Fibroblast of skin of right biceps (primary cell): ENCODE measurements at regions not wholly inside any gene's neighbourhood (a gene's known extent, or its start where the extent isn't known, plus 50 kb on each side); places are given as distances from the start of the nearest gene placed in this dataset.
"Not testable (repeated sequence)": the region's sequence is repeated elsewhere in the genome, so short reads cannot be mapped to it uniquely, and the experiment has no call there.

Experiments used
- DNase-seq: peaks from one replicate; pipeline ENCODE4 v3.0.0-alpha.2; 2013

DNA sequence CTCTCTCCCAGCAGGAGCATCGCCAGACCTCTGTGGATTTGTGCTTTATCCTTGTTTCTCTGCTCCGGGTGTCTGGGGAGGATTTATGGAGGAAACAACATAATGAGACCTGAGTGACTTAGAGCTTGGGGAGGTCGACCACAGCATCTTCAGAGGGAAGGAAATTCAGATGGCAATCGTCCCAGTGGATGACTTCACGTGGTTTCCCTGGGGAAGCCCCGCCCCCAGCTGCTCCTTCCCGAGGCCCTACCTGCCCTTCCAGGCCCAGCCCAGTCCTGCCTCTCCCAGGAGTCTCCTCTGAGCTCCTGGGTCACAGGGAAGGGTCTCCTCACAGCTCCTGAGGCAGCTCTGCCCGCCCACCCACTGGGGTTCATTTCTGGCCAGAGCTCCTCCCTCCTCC, 430.3 kb upstream of the SULF2 start:
- DNase-seq, result peak; percentile 65

DNA sequence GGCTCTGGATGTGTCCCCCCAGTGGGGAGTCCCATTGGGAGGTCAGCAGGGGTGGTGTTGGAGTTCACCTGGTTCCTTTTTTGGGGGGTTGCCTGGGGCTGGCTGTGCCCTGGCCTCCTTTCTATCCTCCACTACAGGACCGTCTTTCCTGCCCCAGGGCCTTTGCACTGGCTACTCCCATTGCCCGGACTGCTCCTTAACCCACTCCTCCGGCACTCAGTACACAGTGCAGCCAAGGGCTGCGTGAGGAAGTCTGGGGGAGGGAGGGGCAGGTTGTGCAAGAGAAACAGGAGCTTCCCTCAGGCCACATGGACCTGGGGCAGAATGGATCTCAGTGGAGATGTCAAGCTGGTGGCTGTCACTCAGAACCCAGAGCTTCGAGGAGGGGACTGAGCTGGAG, 429.3 kb upstream of the SULF2 start:
- no peak for DNase-seq

DNA sequence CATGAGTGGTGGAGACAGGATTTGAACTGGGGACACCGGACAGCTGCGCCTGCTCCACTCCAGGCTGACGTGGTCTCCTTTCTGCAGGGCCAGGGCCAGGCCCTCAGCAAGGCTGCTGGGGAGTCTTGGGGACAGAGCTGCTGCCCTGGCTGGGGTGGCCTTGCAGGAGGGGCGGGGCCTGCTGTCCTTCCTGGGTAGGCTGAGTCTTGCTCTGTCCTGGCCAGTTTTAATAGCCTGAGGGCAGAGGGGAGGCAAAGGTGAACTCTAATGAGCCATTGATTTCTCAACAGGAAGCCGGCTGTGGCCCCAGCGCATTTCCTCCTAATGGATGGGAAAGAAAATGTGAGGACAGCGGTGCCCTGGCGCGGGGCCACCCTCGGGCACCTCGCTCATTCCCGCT, 428.4 kb upstream of the SULF2 start:
- not testable (repeated sequence) for DNase-seq

DNA sequence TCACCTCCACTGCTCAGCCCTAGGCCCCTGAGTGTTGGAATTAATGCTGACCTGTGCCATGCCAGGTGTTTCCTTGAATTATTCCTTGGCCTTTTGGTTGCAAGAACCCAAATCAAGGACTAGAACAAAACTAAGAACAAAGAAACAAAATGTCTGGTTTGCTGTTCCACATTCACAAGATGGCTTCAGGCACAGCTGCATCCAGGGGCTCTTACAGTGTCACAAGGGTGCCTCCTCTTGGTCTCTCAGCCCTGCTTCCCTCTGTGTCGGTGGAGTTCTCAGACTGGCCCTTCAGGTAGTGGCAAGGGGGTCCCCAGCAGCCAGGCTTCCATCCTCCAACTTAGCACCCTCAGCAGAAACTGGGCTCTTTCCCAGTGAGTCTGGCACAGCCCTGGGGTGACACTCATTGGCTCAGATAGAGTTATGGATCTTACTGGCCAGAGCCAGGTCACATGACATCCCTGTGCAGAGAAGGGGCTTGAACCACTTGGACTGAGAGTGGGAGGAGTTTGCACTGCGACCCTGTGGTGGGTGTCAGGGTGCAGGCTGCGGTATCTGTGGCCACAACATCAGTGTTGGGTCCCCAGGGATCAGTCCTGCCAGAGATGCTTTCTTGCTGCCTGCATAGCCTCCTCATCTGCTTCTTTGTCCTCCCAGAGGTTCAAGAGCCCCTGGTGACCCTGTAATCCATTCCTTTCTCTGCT, 427.7 kb upstream of the SULF2 start:
- no peak for DNase-seq

DNA sequence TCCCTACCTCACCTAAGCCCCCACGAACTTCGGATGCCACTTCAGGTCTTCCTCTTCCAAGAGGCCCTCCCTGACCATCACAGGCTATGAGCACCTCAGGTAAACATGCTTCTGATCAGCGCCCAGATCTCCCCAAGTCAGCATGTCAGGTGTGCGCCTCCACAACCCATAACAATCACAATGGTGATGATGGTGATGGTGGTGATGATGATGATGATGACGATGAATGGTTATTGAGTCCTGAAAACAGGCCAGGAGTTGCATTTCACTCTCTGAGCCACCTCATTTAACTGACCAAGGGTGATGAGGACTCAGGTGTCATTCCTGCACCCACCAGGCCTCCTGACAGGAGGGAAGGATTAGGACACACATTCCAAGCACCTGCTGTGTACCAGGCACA, 426.6 kb upstream of the SULF2 start:
- no peak for DNase-seq

DNA sequence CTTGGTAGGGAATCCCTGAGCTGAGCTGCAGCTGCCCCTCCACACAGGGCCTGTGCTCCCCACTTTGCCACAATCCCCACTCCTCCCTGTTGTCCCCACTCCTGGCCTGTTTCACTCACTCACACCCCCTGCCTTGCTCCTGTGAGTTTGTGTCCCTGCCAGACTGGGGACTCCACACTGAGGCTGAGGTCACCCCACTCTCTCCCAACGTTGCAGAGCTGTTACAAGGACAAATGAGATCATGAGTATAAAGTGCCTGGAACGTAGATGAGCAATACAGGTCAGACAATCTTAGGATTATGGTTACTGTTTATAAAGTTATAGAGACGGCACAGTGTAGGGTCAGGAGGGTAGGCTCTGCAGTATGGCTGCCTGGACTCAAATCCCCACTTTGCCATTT, 426.0 kb upstream of the SULF2 start:
- no peak for DNase-seq

DNA sequence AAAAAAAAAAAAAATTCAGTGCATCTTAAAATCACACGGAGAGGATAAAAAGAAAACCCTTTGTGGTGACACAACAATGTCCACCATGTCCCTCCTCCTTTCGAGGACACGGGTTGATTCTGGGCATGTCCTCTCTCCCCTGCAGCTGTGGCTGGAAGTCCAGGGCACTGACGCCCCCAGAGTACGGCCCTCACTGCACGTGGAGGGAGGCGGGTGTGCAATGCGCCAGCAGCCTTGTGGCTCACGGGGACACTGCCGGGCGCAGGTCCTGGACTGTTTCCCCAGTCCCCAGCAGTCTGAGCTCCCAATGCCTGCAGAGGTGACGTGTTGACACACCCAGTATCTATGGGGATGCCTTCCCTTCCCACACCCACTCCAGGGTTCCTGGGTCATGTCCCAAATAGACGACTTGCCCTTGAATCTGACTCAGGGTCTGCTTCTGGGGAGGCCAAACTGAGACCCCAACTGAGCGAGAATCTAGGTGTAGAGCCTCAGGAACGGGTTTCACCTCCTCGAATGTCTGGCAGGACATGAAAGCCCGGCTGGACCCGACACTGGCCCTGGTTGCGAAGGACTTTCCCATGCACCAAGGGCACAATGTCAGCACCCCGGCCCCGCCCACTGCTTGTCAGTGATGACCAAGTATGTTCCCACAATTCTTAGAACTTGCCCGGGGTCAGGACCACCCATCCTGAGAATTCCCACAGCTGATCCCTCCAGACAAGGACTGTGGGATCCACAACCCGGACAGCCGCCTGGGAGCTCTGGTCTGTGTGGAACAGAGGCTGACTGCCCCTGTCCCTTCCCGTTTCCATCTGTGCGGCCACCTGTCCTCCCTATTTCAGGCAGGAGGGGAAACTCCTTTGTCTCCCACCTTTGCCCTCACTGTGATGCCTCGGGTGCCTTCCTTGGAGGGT, 425.1 kb upstream of the SULF2 start:
- DNase-seq, result no peak

DNA sequence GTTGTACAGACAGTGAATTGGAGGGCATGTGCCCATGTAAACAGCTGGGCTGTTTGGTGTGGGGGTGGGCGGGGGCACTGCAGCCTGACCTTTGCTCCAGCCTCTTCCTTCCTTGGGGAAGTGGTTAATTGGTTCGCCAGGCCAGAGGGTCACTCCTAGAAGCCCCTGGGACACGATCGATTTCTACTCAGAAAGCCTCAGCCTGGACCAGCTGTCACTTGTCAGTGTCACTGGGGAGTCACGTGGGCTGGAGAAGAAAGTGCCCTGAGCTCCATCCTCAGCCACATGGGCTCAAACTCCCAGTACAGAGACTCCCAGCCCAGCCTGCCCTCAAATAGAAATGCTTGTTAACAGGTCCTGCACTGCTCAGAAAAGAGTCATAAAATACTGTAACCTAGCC, 423.8 kb upstream of the SULF2 start:
- DNase-seq, result no peak

DNA sequence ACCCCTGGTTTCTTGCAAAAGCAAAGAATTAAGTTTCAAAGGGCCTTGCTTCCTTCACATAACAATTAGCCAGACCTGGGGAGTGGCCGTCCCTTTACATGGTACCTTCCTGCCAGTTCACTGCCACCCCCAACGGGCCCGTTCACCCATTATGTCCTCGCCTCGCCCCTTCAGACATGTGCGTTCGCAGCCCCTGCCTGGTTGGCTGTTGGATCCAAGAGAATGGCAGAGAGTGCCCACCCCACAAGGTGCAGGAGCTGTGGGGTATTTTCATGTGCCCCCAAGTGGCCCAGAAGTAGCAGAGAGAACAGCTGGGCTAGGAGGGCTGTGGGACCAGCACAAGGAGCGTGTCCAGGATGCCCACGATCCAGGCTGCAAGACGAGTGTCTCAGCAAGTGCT, 422.9 kb upstream of the SULF2 start:
- no peak for DNase-seq

DNA sequence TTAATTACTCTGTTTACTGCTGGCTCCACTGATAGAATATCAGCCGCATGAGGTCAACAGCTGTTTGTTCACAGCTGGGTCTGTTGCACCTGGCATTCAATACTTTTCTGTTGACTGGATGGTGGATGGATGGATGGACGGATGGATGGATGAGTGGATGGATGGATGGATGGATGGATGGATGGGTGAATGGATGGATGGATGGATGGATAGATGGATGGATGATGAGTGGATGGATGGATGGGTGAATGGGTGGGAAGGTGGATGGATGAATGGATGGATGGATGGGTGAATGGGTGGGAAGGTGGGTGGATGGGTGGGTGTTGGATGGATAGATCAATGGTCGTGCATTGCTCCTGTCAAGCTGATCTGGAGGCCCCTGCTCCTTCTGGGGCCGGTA, 422.2 kb upstream of the SULF2 start:
- DNase-seq, result no peak

DNA sequence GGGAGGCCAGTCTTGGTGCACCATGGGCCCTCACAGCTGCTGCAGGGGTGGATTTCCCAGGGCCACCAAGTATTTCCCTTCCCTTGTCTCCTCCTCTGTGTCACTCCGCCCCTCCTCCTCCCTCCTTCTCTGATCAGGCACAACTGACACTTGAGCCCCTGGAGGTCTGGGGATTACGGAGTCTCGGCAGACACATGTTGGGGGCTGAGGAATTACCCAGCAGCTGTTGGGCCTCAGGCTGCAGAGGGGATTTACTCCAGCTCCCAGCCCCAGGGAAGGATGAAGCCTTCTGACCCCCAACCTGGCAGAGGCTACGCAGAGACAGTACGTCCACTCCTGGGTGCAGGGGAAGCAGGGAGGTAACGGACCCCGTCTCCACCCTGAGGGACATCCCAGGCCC, 420.5 kb upstream of the SULF2 start:
- DNase-seq, result no peak

DNA sequence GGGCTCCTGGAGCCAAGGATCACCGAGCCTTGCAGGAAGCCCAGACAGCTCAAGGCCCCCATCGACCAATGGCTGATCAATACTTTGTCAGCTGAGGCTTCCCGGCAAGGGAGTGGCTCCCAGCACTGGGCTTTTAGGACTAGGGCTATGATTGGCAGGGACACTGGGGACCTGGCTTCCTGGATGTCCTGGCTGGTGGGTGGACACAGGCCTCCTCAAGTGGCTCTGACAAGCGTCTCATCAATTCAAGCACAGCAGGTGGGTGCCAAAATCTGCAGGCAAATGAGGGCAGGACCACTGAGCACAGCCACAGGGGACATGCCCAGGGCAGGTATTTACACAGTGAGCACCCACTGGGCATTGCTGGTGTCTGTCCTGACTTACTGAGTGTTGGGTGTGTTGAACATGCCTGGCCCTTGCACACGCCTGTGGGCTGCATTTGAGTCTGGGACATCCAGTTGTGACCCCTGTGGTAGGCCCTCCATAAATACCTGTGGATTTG, 420.1 kb upstream of the SULF2 start:
- no peak for DNase-seq

DNA sequence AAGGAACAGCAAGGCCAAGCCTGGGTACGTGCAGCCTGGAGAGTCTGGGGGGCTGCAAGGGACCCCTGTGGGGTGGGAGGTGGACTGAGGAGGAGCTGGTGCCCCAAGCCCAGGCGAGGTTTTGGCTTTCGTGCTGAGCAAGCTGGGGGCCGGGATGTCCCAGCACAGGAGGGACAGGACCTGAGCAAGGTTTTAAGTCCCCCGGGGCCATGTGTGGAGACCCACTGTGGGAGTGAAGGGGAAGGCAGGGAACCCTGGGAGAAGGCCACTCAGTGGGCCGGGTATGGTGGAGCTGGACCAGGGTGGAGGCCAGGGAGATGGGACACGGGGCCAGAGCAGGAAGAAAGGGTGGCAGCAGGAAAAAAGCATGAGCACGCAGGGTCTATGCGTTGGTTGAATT, 419.2 kb upstream of the SULF2 start:
- no peak for DNase-seq

DNA sequence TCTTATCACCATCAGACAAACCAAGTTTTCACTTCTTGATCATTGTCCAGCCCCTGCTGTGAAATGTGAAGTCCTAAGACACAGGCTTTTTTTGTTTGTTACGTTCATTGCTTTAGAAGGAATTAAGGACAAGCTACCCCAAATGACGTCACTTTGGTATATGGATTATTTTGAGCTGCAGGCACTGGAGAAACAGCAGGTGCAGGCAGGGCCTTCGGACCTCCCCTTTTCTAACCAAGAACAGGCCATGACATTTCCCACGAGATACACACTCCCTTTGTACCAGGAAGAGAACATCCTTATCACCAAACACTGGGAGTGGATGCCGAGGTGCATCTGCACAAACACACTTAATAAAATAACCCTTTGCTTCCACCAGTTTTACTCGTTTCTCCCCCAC, 418.0 kb upstream of the SULF2 start:
- DNase-seq, result no peak

DNA sequence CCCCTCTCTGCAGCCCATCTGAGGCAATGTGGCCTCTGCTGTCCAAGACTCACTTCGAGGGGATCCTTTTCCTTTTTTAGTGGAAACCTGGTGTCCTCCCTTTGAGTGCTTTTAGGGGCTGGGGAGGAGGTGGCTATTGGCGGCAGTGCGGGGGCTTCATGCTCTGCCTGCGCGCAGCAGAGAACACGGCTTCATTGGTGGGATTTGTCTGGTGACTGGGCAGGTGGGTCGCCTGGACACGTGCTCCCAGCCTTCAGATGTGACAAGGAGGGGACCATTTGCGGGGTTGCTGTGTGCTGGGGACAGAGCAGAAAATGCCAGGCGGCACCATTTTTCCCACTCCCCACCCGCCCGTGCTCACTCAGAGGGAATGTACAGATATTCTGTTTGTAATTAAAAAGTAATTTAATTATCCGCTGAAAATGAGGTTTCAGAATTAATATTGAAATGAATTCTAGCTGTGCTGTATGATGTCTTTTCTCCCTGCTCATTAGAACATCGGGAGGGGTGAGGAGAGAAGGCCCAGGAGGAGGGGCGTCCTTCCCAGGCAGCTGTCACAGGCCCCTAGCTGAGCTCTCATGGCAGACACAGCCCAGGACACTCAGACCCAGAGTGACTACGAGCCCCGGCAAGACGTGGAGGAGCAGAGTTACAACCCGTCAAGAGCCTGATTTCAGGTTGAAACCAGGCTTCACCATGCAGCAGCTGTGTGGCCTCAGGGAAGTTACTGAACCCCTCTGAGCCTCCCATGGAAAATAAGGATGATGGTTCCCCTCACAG, 417.2 kb upstream of the SULF2 start:
- DNase-seq, result no peak

DNA sequence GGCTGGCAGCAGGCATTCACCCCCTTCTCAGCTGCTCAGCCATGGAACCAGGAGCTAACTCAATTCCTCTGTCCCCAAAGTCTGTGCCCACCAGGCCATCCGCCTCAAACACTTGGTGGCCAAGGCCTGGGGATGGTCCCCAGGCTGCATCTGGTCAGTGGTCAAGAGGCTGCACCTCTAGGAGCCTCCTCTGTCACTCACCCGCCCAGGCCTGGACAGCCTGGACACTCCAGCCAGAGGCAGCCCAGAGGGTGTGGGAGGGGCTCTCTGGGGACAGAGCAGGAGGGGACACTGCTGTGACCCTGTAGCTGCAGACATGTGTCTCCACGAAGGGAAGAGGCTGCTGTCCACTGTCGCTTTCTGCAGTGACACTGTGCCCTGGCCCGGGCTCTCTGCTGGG, 416.6 kb upstream of the SULF2 start:
- no peak for DNase-seq

DNA sequence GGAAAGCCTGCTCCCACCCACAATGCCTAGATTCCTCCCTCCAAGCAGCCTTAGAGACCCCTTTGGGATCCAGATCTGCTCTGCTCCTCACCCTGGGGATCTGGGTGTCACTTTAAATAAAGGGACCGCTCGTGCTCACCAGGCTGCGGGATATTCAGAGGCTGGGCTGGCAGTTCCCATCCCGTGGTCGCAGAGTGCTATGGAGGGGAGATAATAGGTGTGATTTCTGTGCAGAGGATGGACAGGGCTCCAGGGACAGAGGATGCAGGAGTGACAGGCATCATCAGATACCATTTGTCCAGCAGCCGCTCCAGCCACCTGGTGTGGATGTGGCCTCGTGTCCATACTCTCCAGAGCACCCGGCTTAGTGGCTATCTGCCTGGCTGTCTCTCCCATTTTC, 415.9 kb upstream of the SULF2 start:
- DNase-seq, result no peak

DNA sequence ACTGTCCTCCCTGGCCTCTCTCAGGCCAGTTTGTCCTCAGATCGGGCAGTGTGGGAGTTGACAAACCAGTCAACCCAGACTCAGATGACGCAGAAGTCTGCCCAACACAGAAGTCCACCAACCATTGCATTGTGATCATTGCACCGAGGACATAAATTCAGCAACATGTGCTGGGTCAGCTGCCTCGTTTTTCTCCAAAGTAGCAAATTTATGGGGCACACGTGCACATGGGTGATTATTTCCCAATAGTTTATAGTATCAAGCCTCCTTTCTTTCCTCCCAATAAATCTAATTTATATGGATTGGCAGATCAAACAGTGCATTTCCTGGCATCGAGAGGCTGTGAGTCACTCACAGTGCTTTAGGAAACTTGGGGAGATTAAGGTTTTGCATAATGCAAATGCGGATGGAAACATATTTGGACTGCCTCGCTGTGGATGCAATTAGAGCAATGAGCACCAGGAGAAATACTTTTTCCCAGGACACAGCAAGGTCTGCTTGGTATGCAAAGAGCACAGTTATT, 413.7 kb upstream of the SULF2 start:
- DNase-seq, result peak; percentile 83

DNA sequence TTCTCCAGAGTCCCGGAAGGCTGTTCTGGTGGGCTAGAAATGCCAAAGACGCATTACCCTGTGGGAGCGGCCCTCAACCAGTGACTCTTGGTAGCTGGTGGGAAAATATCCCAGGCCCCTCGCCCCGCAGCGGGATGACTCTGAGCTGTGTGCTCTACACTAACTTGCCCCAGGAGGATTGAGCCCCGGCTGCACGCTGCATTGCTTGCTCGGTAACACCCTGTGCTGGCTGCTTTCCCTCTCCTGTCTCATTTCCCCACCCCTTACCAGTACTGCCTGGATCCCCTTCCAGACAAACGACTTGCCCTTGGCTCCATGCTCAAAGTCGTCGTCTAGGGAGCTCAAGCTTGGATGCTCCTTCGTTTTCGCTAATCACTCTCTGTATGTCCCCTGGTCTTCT, 411.8 kb upstream of the SULF2 start:
- no peak for DNase-seq

DNA sequence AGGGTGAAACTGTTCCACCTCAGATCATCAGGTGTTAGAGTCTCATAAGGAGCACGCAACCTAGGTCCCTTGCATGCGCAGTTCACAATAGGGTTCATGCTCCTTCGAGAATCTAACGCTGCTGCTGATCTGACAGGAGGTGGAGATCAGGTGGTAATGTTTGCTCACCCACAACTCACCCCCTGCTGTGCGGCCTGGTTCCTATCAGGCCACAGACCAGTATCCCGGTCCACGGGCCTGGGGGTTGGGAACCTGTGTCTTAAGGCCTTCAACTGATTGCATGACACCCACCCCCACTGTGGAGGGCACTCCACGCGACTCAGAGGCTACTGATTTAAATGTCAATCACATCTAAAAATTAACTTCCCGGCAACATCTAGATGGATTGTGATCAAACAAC, 411.2 kb upstream of the SULF2 start:
- DNase-seq, result no peak

DNA sequence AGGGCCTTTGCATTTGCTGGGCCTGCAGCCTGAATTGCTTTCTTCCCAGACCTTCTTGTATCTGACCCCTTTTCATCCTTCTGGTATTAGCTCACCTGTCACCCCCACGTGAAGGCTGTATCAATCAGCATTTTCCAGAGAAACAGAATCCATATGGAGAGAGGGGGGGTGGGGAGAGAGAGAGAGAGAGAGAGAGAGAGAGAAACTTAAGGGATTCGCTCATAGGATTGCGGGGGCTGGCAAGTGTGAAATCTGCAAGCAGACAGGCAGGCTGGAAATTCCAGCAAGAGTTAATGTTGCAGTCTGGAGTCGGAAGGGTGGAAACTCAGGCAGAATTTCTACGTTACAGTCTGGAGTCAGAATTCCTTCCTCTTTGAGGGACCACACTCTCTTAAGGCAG, 410.7 kb upstream of the SULF2 start:
- peak; percentile 38 for DNase-seq

DNA sequence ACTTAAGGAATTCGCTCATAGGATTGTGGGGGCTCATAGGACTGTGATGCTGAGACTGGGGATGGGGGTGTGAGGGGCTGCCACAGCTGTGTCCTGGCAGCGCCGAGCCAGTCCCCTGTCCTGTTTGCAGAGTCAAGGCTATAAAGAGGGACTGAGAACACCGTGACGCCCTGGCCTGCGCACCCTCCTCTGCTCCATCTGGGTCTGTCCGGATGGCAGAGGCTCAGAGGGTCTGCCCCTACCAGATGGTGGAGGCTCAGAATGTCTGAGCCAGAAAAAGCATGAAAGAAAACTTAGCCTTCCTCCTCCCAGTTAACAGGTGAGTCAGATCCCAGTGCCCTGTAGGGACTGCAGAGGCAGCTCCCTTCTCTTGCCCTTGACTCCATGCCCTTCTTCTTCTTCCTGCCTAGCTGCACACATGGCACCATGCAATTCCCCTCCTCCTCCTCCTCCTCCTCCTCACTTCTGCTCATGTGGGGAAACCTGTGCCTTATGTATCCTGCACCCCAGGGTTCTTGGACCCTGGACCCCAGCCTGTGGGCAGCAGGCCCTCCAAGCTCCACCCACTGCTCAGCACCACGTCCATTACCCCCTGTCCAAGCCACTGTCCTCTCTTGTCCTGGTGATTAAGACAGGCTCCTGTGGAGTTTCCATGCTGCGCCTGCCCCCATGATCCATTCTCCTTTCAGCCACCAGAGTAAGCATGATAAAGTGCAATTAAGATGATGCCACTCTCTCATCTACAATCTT, 410.0 kb upstream of the SULF2 start:
- DNase-seq, result no peak

DNA sequence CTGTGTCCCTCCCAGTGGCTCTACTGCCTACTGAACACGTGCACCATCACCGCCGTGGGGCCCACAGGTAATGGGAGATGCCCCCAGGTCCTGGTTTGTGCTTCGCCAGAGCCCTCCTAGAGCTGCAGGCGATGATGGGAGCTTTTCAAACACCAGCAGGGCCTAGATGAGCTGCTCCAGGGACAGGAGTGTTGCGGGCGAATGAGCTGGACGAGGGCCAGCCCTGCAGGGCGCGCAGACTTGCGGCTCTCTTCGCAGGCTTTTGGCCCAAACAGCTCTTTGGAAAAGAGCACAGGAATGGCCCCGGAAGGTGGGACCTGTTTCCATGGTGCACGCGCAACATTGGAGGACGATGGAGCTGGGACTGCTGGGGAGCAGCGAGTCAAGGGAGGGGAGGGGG, 409.3 kb upstream of the SULF2 start:
- no peak for DNase-seq
